Glomerular visceral epithelial cell (primary cell): ENCODE measurements at regions not wholly inside any gene's neighbourhood (a gene's known extent, or its start where the extent isn't known, plus 50 kb on each side); places are given as distances from the start of the nearest gene placed in this dataset.

Source experiments
- DNase-seq: peaks from one replicate; pipeline ENCODE4 v3.0.0-alpha.2; 2016; ENCODE audit errors: extremely low spot score

DNA sequence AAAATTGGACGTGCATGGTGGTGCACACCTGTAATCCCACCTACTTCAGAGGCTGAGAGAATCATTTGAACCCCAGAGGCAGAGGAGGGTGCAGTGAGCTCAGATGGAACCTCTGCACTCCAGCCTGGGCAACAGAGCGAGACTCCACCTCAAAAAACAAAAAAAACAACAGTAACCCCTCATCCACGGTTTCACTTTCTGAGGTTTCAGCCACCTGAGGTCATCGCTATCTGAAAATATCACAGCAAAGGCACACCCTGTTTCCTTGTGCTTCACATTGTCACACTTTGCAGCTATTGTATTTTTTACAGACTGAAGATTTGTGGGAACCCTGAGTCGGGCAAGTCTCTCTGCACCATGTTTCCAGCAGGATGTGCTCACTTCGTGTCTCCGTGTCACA is 54.1 kb upstream of the FOXQ1 start:
- no peak for DNase-seq

DNA sequence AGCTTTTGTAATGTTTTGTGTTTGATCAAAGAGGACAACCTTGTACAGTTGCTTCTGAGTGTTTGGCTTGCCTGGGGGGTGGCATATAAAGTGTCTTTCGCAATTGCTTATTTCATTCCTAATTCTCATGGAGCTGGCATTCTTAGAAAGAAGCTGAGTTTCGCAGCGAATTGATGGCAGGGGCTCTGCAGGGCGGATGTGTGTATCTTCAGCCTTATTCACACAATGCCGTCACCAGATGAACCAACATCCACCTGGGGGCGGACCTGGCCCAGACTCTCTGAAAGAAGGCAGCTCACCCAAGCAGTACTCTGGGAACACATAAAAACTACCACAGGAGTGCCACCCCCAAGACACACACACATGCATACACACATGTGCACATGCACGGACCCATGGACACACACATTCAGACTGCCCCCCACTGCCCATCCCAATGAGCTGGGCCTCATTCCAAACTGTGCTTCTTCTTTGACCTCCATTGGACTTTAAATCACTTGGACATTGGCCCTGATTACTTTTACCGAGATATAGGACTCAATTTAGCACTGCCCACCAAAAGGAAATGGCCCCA is 55.4 kb upstream of the FOXQ1 start:
- DNase-seq, result no peak

DNA sequence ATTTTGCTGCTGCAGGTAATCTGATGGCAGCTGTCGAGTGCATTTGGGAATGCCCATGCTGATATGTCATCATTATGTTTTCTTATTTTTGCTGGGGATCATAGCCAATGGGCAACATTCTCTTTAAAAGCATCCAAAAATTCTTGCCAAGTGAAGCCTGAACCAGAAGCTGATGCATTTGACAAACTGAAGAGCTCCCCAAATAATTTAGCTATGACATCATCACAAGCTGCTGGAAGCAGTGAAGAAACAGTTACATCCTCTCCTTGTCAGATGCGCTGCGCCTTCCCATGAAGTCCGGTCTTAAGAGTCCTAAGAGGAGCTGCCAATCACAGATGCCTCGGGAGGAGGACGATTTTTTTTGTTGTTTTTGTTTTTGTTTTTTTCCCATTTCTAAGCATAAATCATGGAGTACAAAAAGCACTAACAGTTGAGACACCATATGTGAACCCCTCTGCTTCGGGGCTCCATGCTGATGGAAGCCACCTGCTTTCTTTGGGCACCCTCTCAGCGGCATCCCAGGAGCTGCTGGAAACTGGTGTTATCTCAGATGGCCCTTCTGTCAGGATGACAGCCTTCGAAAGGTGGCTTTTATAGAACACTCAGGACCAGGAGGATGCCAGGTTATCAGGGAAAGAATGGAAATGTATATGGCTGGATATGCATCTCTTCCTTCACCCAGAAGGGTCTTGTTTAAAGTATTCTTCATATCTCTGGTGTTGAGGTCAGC is 56.1 kb upstream of the FOXQ1 start:
- DNase-seq, result no peak

DNA sequence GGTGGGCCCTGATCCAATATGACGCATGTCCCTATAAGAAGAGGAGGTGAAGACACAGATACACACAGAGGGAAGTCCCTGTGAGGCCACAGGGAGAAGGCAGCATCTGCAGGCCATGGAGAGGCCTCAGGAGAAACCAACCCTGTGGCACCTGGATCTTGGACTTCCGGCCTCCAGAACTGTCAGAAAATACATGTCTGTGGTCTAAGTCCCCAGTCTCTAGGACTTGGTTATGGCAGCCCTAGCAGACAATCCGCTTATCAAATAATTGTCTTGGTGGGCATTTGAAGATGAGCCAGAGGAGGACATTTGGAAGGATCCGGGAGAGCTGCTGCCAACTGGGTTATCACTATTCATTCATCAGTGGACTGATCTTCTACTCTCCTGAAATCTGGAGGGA is 57.6 kb upstream of the FOXQ1 start:
- DNase-seq, result no peak

DNA sequence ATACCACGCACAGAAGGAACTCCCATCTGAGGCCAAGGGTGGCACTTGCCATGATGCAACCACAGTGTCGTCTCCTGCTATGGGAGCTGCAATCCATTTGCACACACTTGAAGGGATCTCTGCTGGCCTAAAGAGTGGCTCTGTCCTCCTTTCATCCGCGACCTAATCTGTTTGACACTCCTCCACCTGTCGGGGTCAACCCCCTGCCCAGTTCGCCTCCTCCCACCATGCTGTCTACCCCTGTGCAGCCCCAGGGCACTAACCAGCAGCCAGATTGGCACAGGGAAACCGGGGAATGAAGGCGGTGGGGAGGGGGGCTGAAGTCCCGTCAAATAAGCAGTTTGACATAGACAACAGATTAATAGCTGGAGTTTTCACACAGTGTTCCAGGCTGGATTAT is 58.1 kb upstream of the FOXQ1 start:
- no peak for DNase-seq

DNA sequence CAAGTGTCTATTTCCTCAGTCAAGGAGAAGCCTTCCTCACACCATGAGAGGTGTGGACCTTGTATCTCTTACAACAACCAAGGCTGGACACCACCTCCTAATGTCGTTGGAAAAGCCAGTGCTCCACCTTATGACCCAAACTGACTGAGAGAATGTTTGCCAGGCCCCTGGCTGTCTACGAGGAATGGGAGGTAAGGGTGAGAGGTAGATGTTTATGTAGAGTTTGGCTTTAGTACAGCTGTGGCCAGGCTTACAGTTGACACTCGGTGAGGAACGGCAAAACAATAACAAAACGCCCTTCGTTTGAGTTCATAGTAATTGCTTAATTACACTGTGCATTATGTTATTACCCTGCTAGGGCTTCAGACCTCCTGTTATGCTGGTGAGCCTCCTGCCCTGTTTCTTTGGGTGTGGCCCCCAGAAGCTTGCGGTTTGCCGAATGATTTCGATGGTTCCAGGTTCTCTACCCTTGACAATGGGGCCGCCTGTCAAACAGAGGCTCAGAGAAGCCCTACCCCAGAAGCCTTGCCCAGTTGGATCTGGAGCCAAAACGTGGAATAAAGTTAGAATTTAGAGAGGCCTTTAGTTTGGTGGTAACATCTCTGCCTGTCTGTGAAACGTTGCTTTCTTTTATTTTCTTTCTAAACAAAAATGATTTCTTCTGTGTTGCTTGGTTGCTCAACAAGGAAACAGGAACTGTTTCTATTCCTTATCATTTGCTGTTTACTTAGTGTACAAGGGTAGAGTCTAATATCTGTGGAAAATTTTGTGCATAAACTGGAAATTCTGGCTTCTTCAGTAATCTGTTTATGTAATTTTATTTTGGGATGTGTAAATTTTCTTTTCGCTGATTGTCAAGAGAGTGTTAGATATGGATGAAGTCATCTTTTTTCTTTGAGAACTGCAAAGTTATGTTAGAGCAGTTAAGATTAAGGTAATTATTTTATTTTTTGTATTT is 60.4 kb upstream of the FOXQ1 start:
- DNase-seq, result no peak

DNA sequence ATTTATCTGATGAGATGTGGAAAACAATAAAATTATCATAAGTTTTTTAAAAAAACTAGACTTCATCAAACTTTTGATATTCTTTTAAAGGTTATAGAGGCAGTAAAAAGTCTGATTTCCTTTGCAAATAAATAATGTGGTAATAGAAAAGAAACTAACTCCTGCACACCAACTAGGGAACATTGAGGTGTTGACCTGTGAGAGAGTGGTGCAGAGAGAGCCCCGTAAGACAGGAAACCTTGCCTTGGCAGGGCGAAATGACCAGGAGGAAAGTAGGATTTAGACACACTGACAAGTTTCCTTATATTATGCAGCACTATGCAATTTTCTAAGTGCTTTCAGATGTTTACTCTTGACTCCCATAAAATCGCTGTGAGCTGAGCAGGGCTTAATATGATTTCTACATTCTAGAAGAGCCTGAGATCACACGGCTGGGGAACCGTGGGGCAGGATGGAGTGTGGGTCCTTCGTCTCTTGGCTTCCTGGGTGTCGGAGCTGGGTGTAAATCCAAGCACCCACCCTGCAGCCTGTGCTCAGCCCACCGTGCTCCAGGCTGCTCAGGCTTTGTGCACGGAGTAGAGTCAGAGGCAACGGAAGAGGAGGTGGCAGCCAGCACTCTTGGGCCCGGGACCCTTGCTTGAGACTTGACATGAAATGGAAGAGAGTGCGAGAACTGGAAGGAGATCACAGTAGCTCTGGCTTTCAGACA is 61.3 kb upstream of the FOXQ1 start:
- DNase-seq, result no peak

DNA sequence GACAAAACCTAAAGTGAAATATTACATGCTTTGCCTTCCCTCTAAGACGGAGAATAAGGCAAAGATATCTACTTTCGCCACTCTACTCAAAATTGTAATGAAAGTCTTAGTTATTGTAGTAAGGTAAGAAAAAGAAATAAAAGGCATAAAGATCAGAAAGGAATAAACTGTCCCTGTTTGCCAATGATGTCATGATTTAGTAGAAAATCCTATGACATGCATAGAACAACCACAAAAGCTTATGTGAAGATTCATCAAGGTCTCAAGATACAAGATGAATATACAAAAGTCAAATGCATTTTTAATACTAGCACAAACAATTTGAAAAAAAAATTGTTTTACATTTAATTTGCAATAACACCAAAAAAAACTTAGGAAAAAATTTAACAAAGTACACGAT is 64.0 kb upstream of the FOXQ1 start:
- no peak for DNase-seq

DNA sequence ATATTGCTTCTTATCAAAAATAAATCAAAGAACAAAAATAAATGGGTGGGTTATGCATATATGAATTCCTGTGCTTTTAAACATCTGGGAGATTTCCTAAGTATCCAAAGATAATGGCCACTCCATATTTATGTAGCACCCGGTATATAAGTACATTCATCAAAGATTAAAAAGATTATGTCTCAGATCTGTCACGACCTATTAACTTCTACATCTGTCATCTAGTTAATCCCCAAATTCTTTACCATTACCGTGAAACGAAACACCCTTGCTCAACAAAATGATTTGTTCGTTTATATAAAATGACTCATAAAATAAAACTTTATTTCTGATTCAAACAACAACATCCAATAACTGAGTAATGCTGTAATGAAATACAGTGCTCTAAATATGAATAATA is 64.8 kb upstream of the FOXQ1 start:
- no peak for DNase-seq

DNA sequence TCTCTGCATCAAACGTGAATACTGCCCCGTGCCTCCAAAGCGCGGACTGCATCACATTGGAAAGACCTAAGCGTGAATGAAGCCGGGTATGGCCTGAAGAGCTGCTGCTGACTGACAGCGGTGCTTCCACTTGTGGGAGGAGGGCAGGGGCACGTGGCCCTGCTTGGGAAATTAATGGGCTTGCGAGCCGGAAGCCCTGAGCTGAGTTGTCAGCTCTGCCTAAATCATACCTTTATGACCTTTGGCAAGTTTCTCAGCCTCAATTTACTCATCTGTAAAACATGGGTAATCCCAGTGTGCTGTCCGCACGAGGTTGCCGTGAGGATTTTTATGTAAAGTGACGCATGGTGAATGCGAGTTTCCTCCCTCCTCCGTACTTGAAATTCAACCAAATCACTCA is 67.0 kb upstream of the FOXQ1 start:
- no peak for DNase-seq

DNA sequence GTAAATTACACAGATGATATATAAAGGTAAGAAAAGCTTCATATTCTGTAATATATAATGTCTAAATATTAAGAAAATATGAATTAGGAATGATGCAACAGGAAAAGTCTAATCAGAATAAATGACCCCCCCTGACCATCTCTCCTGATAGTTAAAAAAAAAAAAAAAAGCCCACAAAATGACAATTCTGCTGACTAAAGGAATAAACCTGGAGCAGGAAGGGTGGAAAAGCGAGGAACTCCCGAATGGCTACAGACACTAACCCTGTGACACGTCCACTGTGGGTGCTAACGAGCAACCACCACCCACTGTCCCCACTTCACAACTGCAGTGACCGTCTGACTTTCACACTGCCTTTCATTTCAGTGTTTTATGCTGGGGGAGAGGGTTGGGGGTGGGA is 67.6 kb upstream of the FOXQ1 start:
- no peak for DNase-seq

DNA sequence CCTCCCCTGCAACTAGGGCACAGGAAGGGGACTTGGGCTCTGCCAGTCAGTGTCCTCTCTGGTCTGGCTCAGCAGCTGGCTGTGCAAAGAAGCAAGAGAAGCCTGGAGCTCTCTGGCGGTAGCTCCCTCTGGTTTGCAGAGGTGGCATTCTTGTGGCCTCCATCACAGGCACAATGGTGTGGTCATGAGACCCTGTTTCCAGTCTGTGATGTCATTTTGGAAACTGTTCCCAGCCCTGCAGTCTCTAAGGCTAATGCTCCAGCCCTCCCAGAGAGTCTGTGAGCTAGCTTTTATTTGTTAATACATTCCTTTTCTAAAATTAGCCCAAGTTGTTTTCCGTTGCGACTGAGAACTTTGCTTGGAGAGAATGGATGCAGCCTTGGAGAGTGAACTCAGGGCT is 69.5 kb upstream of the FOXQ1 start:
- DNase-seq, result no peak

DNA sequence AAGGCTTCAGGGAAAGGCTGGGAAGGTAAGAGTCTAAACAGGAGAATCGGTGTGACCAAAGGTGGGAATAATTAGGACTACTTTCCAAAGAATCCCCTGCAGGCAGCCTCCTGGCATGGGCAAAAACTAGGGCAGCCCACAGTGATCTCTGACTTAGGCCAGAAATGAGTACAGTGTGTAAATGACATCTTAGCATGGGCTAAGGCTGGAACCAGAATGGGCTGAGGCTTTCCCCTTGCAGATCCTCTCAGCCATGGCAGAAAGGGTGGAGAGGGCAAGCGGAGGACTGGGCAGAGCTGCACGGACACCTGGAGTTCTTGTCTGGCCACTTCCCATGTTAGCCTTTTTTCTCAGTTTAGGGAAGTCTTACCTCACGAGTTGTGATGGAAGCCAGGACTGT is 69.9 kb upstream of the FOXQ1 start:
- DNase-seq, result no peak

DNA sequence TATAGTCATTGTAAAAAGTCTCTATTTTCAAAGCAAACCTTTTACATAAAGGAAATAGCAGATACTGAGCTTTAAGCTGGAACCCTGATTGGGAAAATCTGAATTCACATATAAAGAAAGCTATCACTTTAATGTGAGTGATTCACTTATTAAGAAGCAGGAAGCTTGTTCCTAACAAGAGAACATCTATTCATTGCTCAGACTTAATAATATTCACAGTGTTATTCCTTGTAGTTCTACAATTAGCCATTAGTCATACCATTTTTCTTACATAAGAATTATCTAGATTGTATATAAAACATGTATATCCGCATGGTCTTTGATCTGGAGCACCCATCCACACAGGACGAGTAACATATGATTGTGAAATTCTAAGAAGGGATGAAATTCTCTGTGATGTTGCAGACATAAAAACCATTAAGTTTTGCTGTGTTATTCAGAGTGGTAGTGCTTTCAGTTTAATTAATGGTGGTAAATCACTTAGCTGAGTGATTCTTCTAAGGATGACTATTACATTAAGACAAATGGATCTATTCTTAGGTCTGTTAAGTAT is 71.1 kb upstream of the FOXQ1 start:
- DNase-seq, result no peak

DNA sequence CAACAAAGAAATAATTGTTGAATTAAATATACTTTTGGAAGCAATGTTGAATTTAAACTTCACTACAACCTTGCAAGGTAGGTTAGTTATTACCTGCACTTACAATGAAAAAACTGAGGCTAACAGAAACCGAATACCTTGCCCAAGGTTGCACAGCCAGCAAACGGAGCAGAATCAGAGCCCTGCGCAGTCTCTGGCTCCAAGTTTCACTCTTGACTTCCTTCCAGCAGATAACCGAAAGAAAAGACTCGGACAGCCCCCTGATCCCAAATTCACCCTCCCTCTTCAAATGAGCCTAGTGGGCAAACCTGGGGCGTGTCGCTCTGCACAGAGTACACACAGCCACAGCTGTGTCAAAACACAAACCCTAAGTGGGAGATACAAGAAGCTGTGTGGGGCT is 72.1 kb upstream of the FOXQ1 start:
- no peak for DNase-seq

DNA sequence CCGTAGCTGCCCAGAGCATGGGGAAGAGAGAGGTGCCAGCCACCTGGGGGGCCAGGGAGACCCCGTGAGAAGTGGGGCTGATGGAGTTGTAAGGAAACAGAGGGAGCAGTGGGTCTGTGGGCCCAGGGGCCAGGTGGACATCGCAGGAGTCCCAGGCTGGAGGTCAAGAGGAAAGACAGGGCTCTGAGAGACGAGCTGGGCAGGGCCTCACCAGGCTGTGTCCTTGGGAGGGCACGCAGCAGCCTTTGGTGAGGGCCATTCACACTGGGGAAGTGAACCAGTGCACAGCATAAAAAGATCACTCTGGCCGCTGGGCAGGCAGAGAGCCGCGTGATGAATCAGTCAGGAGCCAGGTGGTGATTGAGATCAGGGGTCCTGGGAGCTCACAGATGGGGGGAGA is 73.9 kb upstream of the FOXQ1 start:
- DNase-seq, result no peak

DNA sequence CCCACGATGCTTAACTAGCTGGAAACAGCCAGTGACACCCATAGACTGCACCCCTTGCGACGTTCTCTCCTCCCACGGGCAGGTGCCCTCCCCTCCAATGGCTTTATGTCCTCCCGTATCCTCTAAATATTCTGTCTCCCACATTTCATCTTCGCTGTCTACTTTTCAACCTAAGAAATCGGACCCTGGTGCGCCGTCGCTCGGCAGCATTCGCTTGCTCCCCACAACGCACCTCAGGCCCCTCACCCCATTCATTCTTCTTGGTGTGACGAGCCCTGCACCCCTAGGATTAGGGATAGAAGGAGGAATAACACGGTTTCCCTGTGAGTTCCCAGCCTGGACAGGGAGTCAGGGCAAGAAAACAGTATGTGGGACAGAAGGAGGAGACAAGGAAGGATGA is 74.3 kb upstream of the FOXQ1 start:
- no peak for DNase-seq

DNA sequence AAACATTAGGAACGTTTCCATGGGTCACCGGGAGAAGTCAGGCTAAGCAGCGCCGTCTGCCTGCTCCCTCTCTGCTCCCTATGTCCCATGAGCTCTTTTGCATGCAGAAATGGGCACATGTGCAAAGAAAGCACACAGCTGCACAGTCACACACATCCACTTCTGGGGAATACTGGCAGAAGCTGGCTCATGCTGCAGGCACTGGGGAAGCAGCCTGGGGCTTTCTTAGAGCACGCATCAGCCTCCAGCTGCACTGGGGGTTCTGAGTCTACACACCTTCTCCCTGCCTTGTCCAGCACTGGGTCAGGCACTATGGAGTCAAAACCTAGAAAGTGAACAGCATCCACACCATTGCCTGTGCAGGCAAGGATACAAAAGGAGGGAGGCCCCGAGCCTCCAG is 76.1 kb upstream of the FOXQ1 start:
- no peak for DNase-seq

DNA sequence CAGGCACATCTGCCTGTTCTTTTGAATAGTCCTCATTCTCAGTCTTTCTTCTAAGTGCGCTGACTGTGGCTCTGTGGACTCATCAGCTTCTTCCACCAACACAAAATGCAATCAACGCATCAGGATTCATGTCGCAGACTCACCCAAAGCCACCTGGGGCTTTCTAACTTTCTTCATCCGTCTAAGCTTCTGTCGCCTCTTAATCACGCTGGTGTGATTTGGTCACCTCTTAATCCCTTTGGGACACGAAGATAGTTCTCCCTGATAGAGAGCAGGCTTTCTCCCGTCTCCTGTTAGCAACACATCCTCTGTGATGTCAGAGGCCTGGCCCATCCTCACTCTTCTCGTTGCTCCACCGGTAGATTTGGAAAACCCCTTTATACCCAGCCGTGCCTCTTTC is 78.0 kb upstream of the FOXQ1 start:
- DNase-seq, result no peak

DNA sequence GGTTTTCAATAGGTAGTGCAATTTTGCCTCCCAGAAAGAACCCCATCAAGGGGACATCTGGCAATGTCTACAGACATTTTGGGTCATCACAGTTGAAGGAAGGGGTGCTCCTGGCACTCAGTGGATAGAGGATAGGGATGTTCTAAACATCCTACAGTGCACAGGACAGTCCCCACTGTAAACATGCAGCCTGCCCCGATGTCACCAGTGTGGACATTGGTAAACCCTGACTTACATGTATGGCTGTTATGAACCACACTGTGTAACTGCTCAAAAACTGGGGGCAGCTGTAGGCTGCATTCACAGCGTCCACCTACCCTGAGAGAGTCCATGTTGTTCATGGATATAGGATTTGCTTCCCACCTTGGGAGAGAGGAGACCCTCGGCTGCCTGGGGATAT is 79.3 kb upstream of the FOXQ1 start:
- DNase-seq, result no peak

DNA sequence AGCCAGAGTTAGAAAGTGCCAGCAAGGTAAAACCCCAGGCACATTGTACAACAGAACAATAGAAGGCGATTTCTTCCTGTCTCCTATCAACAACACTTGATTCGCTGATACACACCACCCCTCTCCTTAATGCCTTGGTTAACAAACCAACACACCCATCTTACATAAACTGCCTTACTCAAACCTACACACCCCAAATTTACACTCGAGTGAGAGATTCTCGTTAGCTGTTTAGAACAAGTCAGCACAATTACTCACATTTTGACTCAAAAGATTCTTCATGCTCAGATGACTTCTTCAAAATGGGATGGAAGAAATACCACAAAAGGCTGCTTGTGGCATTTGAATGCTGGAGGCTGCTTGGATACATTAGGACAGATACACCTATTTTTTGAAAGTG is 80.0 kb upstream of the FOXQ1 start:
- DNase-seq, result no peak
